ENCODE measurements at regions not wholly inside any gene's neighbourhood (a gene's known extent, or its start where the extent isn't known, plus 50 kb on each side); places are given as distances from the start of the nearest gene placed in this dataset.
A peak's percentile ranks its signal among the peaks of the same experiment; 100 is the strongest.
"Not testable (repeated sequence)": the region's sequence is repeated elsewhere in the genome, so short reads cannot be mapped to it uniquely, and the experiment has no call there.

DNA sequence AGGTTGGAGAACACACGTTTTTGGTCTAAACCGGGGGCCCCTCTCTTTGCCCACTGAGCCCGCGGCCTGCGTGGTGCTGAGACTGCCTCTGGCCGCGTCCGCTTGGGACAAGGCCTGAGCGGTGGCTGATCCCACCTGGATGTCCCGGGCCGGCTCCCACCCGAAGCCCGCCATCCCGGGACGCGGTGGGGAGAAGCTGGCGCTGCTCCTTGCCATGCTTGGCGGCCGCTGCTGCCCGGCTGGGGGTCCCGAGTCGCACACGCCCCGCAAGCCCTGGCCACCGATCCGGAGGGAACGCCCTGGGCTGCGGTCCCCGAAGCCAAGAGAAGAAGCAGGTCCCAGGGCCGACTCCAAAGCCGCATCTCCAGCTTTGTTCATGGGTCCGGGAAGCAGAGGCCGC lies 130.1 kb downstream of the POTEH start:
- not testable (repeated sequence) for H3K36me3 Mint-ChIP-seq; H3K9me3 Mint-ChIP-seq; ATAC-seq; DNase-seq (ENCODE audit: low spot score in 2 of 2); H3K27ac Mint-ChIP-seq

DNA sequence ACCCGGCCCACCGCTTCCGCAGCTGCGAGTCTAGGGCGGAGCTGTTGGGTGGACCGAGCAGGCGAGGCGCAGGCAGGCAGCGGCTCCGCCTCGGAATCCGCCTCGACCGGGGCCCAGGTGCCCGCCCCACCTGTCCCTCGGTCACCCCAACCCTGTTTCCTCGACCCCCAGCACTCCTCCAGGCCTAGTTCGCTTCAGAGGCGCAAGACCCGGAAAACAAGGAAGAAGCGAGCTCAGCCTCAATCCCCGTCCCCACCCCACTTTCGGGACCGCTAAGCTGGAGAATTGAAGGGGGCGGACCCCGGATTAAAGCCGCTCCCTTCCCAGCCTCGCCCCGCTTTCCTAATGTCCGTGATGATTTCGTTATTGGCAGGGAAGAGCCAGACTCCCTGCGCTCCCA lies 131.3 kb downstream of the POTEH start:
- ATAC-seq; H3K9me3 Mint-ChIP-seq; H3K27ac Mint-ChIP-seq; H3K36me3 Mint-ChIP-seq; DNase-seq (ENCODE audit: low spot score in 2 of 2): not testable (repeated sequence)

GRCh38 chr22:15822001-15822400 lies 132.2 kb downstream of the POTEH start:
- not testable (repeated sequence) for H3K9me3 Mint-ChIP-seq; H3K27ac Mint-ChIP-seq; DNase-seq (ENCODE audit: low spot score in 2 of 2); H3K36me3 Mint-ChIP-seq; ATAC-seq

DNA sequence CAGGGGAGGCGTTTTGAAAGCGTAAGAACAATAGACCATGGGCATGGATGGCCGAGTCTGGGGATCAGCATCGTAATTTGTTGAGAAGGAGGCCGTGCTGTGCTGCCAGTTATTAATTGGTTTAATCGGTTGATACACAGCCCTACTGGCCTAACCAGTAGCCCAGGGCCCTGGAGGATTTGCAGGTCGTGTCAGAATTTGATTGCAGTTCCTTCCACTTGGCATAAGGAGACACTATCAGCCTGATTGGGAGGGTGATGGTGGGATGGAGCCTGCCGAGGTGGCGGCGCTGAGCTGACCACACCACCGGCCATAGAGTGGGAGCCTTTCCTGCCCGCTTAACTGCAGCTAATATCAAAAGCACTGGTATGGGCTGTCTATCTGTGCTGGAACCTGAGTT lies 133.4 kb downstream of the POTEH start:
- H3K27ac Mint-ChIP-seq; ATAC-seq; DNase-seq (ENCODE audit: low spot score in 2 of 2); H3K9me3 Mint-ChIP-seq; H3K36me3 Mint-ChIP-seq: not testable (repeated sequence)

- H3K9me3 Mint-ChIP-seq; ATAC-seq; H3K27ac Mint-ChIP-seq; H3K36me3 Mint-ChIP-seq; DNase-seq (ENCODE audit: low spot score in 2 of 2): not testable (repeated sequence)
Observed at GRCh38 chr22:15832235-15832634, 142.4 kb downstream of the POTEH start.

DNA sequence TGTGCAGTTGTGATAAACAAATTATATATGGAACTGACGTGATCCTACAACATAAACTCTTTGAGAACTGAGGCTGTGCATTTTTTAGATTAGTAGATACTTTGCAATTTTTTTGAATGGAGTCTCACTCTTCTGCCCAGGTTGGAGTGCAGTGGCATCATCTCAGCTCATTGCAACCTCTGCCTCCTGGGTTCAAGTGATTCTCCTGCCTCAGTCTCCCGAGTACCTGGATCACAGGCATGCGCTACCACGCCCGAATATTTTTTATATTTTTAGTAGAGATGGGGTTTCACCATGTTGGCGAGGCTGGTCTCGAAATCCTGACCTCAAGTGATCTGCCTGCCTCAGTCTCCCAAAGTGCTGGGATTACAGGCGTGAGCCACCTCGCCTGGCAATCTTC lies 145.9 kb downstream of the POTEH start:
- not testable (repeated sequence) for H3K36me3 Mint-ChIP-seq; H3K9me3 Mint-ChIP-seq; DNase-seq (ENCODE audit: low spot score in 2 of 2); ATAC-seq; H3K27ac Mint-ChIP-seq

DNA sequence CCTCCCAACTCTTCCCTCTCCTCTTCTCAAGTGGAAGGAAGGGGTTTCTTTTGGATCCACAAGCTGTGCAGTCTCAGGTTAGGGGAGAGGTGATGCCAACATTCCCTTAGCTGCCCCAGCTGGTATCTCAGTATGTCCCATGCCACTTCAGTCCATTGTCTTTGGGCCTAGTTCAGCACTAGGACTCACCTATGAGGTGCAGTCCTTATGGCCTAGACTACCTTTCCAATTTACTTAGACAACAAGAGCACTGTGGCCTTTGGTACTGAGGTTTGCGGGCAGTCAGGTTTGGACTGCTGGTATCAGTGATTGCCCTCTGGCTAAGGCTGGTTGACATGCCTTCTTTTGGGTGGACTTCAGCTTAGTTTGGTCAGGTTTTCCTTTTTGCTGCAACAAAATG lies 159.9 kb downstream of the POTEH start:
- H3K9me3 Mint-ChIP-seq; ATAC-seq; DNase-seq (ENCODE audit: low spot score in 2 of 2); H3K36me3 Mint-ChIP-seq; H3K27ac Mint-ChIP-seq: not testable (repeated sequence)

GRCh38 chr22:15853716-15854373 lies 164.0 kb downstream of the POTEH start:
- not testable (repeated sequence) for DNase-seq (ENCODE audit: low spot score in 2 of 2); H3K36me3 Mint-ChIP-seq; ATAC-seq; H3K27ac Mint-ChIP-seq; H3K9me3 Mint-ChIP-seq

GRCh38 chr22:15854421-15854820 lies 164.6 kb downstream of the POTEH start:
- ATAC-seq, H3K9me3 Mint-ChIP-seq, H3K27ac Mint-ChIP-seq, H3K36me3 Mint-ChIP-seq: not testable (repeated sequence)
- peak in 1 of 2 donors; percentile 52 for DNase-seq (ENCODE audit: low spot score in 2 of 2)

DNA sequence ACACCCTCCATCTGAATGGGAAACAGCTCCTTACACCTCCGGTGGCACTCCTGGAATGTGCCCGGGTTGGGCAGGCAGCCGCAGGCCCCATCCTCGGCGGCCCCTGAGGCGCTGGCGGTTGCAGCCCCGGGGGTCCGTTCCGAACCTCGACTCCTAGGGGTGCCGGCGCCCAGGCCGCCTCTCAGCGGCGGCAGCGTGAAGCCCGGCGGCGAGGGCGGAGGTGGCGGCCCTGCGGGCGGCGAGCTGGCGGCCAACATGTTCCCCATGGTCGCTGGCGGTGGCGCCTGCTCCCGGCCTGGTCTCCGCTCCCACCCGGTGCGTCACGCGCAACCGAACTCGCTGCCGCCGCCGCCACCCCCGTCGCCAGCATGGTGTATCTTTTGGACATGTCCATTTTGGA lies 165.2 kb downstream of the POTEH start:
- not testable (repeated sequence) for ATAC-seq; H3K27ac Mint-ChIP-seq; DNase-seq (ENCODE audit: low spot score in 2 of 2); H3K36me3 Mint-ChIP-seq; H3K9me3 Mint-ChIP-seq

DNA sequence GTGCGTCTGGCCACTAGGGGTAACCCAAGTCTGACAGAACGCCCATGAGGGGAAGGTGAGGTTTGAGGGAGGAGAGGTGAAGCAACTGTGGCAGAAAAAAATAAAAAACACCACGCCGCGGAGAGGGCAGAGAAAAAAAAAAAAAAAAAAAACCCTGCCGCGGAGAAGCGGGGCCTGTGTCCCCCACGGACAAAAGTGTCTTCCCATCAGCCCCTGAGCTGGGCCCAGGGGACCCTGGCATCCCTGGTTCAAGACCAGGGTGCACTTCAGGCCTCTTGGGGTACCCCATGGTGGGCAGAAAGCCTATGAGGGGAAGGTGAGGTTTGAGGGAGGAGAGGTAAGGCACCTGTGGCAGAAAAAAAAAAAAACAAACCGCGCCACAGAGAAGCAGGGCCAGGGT lies 191.1 kb downstream of the POTEH start:
- not testable (repeated sequence) for ATAC-seq, H3K27ac Mint-ChIP-seq

DNA sequence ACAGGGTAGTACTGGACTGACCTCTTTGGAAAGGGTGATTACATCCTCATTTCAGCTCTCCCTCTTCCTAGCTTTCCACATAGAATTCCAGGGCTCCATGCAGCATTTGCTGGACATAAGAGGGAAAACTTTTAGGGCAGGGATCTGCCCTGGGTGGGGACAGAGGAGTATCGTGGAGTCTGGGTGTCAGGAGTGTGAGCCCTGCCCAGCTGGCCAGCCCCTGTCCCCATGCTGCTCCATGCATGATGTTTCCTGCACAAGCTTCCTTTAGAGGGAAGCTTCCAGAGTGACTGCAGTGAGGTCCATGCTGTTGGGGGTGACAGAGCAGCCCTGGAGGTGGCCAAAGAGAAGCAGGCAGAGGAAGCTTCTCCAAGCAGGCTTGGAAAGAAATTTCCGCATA lies 214.5 kb downstream of the POTEH start:
- not testable (repeated sequence) for H3K36me3 Mint-ChIP-seq; DNase-seq (ENCODE audit: low spot score in 2 of 2); ATAC-seq; H3K27ac Mint-ChIP-seq; H3K9me3 Mint-ChIP-seq

More for the DNA sequence above, 191.1 kb downstream of the POTEH start:
- DNase-seq (ENCODE audit: low spot score in 2 of 2); H3K36me3 Mint-ChIP-seq; H3K9me3 Mint-ChIP-seq: not testable (repeated sequence)

DNA sequence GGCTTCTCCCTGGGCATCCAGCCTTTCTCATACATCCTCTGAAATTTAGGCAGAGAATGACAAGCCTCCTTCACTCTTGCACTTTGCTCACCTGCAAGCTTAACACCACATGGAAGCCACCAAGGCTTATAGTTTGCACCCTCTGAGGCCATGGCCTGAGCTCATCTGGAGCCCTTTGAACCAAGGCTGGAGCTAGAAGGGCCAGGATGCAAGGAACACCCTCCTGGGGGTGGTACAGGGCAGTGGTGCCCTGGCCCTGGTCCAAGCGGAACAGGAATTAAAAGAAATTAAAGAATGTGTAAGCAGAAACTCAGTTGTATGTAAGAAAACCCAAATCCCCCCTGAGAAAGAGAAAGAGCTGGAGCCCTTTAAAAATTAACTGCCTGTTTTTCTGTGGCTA lies 221.9 kb downstream of the POTEH start:
- H3K27ac Mint-ChIP-seq; H3K9me3 Mint-ChIP-seq; H3K36me3 Mint-ChIP-seq; ATAC-seq; DNase-seq (ENCODE audit: low spot score in 2 of 2): not testable (repeated sequence)

DNA sequence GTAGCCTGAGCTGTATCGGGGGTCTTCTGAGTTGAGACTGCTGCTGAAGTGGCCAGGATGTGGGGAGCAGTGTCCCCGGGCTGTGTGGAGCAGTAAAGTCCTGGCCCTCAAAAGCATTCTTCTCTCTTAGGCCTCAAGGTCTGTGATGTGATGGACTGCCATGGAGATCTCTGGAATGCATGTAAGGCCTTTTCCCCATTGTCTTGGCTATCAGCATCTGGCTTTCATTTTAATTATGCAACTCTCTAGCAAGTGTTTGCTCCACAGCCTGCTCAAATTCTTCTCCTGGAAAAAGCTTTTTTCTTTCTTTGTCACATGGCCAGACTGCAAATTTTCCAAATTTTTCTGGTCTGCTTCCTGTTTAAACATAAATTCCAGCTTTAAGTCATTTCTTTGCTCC lies 229.3 kb downstream of the POTEH start:
- DNase-seq (ENCODE audit: low spot score in 2 of 2); H3K36me3 Mint-ChIP-seq: not testable (repeated sequence)

DNA sequence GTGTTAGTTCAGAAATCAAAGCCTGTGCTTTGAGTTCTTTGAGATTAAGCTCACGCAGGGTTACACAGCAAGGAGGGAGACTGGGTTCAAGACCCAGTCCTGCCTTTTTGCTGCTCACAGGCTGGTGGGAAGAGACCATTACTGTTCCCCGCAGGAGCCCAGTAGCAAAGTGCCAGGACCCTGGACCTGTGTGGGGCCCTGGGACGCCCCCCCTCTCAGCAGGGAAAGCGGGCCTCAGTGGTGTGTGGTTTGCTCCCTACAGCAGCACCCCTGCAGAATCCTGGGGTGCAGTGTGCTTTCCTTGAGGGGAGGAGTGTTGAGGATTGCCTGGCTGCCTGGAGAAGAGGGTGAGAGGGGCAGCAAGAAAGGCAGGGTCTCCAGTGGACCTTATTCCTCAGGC lies 231.1 kb downstream of the POTEH start:
- not testable (repeated sequence) for DNase-seq (ENCODE audit: low spot score in 2 of 2); H3K27ac Mint-ChIP-seq; H3K36me3 Mint-ChIP-seq; ATAC-seq; H3K9me3 Mint-ChIP-seq

More for the DNA sequence above, 229.3 kb downstream of the POTEH start:
- H3K27ac Mint-ChIP-seq, ATAC-seq, H3K9me3 Mint-ChIP-seq: not testable (repeated sequence)

DNA sequence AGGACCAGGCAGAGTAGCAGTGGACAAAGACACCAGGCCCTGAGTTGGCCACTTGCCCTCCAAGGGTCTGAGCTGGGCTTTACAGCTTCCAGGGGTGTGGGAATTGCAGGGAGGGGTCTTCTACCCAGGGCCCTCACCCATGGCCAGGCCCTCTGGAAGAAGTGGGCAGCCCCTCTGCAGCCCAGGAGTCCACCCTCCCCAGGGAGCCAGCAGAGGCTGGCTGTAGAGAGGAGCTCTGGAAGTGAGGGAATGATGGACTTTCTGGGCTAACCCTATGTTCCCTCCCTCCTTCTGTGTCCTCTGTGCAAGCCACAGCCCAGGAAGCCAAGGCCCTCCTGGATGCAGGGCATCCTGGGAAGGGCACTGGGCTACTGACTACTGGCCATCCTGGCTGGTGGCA lies 232.3 kb downstream of the POTEH start:
- not testable (repeated sequence) for H3K27ac Mint-ChIP-seq; DNase-seq (ENCODE audit: low spot score in 2 of 2); H3K36me3 Mint-ChIP-seq; ATAC-seq; H3K9me3 Mint-ChIP-seq

- H3K9me3 Mint-ChIP-seq; DNase-seq (ENCODE audit: low spot score in 2 of 2); H3K27ac Mint-ChIP-seq; H3K36me3 Mint-ChIP-seq; ATAC-seq: not testable (repeated sequence)
Observed at GRCh38 chr22:15922666-15923065, 232.8 kb downstream of the POTEH start.

DNA sequence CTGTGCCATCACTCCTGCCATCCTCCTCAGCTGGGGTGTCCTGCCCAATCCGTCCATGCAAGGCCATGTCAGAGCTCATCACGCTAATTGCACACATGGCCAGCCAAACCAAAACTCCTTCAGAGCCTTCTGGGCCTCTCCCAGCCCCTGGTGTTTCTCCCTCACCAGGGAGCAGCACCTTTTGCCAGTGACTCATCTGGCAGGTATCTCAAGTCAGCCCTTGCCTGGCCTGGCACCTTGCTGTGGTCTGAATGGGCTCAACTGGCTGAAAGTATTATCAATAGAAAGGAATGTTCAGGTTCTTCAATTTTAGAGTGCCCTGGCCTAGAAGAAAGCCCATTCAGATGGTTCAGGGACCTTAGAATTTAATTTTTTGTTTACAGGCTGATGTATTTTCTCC lies 235.0 kb downstream of the POTEH start:
- not testable (repeated sequence) for ATAC-seq; DNase-seq (ENCODE audit: low spot score in 2 of 2); H3K9me3 Mint-ChIP-seq; H3K27ac Mint-ChIP-seq; H3K36me3 Mint-ChIP-seq

All from activated naive CD4-positive, alpha-beta T cell treated with anti-CD3 and anti-CD28 coated beads, Interleukin-2, amount 50 U/mL, for 72 hours (primary cell).